DMS53 treated with DMSO at 0.1 percent for 48 hours (cell line): ENCODE measurements at regions not wholly inside any gene's neighbourhood (a gene's known extent, or its start where the extent isn't known, plus 50 kb on each side); places are given as distances from the start of the nearest gene placed in this dataset.

Experiments
- DNase-seq: peaks from one replicate; lab custom pipeline; 2025; ENCODE audit not compliant: unreplicated experiment; lab: John Stamatoyannopoulos, UW

GRCh38 chr17:72360386-72360940, 239.6 kb downstream of the SOX9 start:
- no peak for DNase-seq

DNA sequence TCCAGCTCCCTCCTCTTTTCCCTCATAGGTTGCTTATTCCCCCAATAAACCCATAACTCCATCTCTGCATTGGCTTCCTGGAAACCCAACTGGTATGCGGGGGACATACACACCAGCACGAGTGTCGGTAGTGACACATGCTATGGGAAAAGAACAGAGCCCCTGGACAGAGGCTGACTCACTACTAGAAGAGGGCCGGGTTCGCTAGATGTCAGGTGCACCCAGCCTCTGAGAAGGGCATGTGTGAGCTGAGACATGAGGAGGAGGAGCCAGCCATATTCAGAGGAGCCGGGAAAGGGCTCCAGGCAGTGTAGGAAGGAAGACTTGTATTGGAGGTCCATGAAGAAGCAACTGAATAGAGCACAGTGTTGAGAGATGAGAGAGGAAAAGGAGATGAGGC, 241.1 kb downstream of the SOX9 start:
- no peak for DNase-seq

GRCh38 chr17:72362376-72363088, 241.7 kb downstream of the SOX9 start:
- DNase-seq: no peak

DNA sequence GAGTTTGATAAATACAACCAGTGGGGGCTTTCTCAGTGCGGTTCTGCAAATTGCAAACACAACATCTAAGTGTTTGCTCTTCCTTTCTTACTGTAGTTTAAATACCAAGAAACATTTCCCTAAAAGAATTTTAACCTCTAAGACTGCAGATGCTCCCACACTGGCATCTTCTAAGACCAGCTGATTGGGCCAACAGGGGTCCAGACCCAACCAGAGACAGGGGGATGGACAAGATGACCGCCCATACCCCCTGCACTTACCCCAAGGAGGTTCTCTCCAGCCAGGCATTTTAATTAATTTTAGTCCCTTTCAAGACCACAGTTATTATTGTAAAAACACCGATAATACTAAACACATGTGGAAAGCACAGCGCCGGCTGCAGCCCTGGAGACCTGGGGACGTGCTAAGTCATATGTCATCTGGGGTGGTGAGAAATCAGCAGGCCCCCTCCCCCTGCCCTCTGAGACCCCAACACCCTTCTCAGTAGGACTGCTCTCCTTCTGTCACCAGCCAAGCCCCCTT, 242.3 kb downstream of the SOX9 start:
- DNase-seq: no peak

- DNase-seq: no peak
Measured at GRCh38 chr17:72365857-72366414, 245.1 kb downstream of the SOX9 start.

DNA sequence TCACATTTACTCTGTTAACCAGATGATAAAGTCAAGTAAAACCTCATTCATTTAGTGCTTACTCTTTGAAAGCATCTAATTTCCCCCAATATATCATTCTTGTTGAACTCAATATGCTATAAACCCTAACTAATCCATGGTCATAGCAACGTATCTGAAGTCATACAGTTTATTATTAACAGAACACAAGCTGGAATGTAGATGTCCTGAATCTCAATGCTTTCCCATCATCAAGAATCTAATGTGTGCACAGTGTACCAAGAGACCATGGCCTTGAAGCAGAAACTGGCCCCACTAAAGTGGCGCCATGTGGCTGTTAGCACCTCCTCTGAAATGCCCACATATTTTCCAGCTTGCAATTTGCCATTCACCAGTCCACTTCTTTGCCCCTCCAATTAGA, 245.8 kb downstream of the SOX9 start:
- no peak for DNase-seq

- no peak for DNase-seq
Measured at GRCh38 chr17:72368191-72368590, 247.4 kb downstream of the SOX9 start.

- no peak for DNase-seq
Measured at GRCh38 chr17:72369366-72369765, 248.5 kb downstream of the SOX9 start.

- DNase-seq: no peak
Measured at GRCh38 chr17:72370819-72371218, 250.0 kb downstream of the SOX9 start.

GRCh38 chr17:72372185-72372584, 251.4 kb downstream of the SOX9 start:
- DNase-seq: no peak

DNA sequence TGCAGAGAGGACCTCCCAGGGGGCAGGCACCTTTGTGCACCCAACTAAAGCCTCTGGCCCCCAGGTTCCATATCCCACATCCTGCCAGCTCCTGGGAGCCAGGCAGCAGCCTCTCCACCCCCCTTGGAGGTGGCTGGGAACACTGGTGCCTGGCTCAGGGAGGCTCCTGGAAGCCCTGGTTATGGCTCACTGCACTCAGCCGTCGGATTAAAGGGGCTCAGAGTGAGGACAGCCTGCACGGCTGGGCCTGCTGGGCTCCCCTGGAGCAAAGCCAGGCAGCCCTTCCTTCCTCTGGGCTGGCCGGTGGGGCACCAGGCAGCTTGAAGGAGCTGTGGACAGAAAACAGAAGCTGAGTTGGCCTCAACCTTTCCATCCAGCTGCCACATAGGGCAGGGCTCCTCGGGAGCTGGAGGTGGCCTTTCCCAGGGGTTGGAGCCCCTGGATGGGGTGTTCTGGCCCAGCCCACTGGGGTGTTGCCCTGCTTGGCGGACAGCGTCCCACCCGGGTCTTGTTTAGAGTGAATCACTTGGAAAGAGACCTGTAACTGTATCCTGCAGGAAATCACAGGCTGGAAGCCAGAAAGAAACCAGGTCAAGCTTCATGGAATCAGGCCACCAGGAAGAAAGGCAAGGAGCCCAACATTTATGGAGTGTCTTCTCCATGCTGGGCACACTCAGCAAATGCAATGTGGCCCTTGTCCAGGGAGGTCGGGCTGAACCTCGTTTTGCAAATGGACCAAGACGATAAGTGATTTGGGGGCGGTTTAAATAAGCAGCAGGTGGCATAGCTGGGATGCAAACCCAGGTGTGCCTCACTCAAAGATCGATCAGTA, 253.3 kb downstream of the SOX9 start:
- no peak for DNase-seq

GRCh38 chr17:72376526-72377345, 255.9 kb downstream of the SOX9 start:
- no peak for DNase-seq

DNA sequence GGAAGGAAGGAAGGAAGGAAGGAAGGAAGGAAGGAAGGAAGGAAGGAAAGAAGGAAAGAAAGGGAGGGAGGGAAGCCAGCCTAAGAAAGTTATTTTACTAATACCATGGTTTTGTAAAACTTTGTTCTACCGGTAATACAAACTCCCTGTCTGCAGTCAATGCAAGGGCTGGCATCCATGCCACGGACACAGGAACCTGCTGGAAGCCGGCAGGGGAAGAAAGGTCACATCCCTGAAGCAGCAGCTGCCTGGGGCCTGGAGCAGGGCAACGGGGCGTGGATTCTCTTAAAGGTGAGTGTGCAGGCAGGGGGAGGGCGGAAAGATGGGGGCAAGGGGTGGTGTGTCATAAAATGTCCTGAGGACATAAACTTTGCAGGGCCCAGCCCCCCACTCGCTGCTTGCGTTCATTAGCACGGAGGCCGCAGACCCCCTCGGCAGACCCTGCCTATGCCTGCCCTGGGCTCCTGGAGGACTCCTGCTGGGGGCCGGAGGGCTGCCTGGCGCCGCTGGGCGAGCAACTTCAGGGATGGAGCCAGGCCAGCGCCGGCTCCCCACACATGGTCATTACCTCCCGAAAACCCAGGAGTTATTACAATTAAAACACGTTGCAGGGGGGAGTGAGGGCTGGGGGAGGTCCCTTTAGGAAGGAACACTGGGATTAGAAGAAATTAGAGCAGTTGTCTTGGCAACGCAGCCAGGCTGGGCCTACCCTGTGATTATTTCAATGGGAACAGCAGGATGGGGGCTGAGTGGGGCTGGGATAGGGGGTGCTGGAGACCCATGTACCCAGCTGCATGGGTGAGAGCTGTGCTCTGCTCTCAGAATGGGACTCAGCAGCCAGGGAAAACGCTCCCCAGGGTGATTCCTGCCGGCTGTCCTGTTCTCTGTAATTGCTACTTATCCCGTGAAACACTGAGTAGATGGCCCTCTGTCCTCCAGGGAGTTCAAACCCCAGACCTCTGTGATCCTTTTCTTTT, 257.9 kb downstream of the SOX9 start:
- DNase-seq: no peak

DNA sequence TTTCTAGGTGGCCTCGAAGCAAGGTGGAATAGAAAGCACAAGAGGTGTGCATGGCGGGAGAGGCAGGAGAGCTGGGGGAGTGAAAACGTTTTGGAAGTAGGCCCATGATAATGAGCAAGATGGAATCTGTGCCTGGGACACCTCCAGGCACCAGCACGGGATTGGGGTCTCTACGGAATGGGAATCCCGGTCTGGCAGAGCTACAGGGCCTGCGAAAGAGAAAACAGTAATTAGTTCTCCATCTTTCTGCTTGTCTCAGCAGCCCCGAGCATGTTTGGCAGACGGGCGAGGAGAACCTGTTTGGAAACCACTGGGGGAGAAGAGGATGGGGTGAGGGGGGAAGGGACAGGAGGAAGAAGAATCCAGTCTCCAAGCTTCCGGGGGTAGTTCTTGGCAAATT, 258.7 kb downstream of the SOX9 start:
- DNase-seq: no peak

DNA sequence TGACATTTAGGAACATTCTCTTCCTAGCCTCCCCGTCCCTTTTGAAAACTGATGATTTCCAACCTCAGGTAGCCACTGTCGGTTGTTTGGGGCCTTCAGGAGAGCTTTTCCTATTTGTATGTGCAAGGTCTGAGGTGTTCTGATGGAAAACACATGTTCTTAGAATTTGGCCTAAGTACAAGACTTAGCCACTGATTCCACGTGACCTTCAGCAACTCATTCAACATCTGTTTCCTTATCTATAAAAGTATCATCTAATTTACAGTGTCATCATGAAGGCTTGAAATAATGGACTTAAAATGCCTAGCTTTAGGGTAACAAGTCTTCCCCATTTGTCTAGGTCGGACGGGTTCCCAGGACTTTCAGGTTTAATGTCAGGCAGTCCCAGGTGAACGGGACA, 259.3 kb downstream of the SOX9 start:
- DNase-seq: no peak

DNA sequence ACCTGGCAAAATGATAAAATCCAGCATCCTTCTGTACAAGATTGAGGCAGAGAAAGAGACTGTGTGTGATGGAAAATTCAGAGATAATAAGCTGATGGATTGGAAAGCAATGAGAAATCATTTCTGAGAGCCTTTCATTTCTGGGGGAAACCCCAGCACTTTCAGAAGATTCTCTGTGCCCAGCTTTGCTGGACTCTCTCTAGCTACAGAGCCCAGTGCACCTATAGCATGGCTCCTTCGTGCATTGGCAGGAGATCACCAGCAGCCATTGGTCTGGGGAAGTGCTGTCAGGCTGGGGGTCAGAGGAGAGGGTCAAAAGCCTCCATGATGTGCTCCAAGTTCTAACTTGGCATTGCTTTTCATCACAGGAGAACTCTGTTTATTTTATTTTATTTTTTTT, 259.9 kb downstream of the SOX9 start:
- DNase-seq: no peak

GRCh38 chr17:72381597-72382397, 261.0 kb downstream of the SOX9 start:
- DNase-seq: no peak

DNA sequence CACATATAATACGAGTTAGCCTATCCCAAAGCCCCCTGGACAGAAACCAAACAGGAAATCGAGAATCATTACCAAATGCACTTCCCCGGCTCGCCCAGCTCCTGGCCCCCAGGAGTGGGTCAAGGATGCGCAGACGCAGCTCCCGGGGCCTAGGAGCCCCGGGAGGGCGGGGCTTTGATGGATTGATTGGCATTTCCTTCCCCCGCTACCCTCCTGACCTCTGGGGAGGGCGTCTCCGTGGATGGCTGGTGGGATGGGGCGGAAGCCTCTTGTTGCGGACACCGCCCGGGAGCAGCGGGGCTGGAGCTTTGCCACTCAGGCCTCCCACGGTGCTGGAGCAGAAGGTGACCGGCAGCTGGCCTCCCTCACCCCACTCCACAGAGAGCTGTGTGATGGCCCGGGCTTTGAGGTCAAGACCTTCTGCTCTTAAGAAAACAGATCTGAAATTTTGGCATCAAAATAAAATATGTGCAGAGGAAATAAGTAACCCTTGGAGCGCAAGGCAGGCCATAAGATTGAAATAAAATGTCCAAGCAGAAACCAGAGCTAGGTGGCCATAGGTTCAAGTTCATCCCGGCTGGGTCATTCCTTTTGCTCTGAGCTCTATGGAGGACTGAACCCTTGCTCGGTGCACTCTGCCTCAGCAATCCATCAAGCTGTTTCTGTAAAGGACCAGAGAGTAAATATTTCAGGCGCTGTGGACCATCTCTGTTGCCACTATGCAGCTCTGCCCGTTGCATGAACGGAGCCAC, 262.3 kb downstream of the SOX9 start:
- DNase-seq: no peak
